NCI-H748 (cell line): ENCODE measurements at regions not wholly inside any gene's neighbourhood (a gene's known extent, or its start where the extent isn't known, plus 50 kb on each side); places are given as distances from the start of the nearest gene placed in this dataset.

ENCODE experiments used
- DNase-seq: peaks from one replicate; lab custom pipeline; 2025; ENCODE audit not compliant: unreplicated experiment; lab: John Stamatoyannopoulos, UW

- no peak for DNase-seq
Observed at GRCh38 chr15:45921376-45921775, 286.5 kb downstream of the SQOR start.

DNA sequence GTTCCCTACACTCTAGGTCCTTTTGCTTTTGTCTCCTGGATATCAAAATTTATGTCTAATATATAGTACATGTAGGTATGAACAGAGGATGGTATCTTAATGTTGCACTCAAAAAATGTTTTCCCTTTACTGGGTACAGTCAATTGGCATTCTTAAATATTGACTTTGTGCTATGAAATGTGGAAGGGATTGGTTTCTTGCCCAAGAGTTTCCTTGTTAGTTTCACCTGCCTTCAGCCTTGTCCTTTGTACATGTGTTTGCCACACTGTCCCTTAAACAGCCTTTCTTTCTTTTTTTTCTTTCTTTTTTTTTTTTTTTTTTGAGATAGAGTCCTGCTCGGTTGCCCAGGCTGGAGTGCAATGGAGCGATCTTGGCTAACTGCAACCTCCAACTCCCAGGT is 287.1 kb downstream of the SQOR start:
- DNase-seq: no peak

GRCh38 chr15:45941367-45941766 is 306.5 kb downstream of the SQOR start:
- no peak for DNase-seq

- DNase-seq: no peak
Observed at GRCh38 chr15:45943240-45943639, 308.4 kb downstream of the SQOR start.

DNA sequence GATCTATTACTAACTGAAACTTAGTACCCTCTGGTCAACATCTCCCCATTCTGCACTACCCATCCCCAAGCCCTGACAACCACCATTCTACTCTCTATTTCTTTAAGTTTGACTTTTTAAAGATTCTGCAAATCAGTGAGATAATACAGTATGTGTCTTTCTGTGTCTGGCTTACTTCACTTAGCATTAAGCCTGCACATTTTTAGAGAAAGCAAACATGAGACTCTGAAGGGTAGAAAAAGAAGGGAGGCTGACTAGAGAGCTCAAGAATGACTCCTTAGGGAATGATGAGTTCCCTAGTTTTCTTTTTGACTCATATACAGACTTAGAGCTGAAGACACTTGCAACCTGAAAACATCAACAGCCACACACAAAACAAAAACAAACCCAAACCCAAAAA is 311.3 kb downstream of the SQOR start:
- DNase-seq: no peak

- DNase-seq: peak; percentile 18
Observed at GRCh38 chr15:45948181-45948621, 313.4 kb downstream of the SQOR start.

DNA sequence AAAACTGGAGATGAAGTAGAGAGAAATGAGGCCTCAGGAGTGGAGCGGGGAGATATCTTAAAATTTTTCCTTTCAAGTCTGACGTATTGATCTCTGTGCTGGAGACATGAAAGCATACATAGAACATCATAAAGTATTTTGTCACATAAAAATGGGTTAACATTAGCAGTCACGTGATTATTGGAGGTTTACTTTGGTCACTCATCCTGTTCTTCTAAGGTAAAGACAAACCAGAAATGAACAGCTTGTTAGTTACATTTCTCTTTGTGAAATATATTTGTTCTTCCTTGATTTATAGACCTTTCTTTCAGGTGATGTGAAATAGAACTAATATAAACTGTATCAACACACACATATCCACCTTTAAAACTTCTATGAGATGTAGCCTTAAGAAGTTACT is 324.1 kb downstream of the SQOR start:
- DNase-seq: no peak

DNA sequence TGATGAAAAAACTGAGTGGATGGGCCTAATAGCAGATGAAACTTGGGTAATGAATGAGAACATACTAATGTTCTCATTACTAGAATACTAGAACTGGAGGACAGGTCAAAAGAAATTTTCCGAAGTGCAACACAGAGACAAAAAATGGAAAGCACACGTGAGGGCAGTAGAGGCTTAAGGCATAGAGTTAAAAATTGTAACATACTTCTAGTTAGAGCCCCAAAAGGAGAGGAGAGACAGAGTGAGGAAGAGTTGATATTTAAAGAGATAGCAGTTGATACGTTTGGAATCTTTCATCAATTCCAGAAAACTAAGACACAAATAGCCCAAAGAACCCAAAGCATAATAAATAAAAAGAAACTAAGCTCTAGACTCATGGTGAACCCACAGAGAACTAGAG is 327.9 kb downstream of the SQOR start:
- no peak for DNase-seq

DNA sequence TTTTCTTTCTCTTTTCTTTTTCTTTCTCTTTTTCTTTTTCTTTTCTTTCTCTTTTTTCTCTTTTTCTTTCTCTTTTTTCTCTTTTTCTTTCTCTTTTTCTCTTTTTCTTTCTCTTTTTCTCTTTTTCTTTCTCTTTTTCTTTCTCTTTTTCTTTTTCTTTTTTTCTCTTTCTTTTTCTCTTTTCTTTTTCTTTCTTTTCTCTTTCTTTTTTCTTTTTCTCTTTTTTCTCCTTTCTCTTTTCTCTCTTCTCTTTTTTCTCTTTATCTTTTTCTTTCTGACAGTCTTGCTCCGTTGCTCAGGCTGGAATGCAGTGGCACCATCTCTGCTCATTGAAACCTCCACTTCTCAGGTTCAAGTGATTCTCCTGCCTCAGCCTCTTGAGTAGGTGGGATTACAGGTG is 335.7 kb downstream of the SQOR start:
- no peak for DNase-seq

- no peak for DNase-seq
Observed at GRCh38 chr15:45980366-45980765, 345.5 kb downstream of the SQOR start.

GRCh38 chr15:45981625-45982024 is 346.8 kb downstream of the SQOR start:
- DNase-seq: no peak

GRCh38 chr15:45991863-45992262 is 357.0 kb downstream of the SQOR start:
- DNase-seq: no peak

DNA sequence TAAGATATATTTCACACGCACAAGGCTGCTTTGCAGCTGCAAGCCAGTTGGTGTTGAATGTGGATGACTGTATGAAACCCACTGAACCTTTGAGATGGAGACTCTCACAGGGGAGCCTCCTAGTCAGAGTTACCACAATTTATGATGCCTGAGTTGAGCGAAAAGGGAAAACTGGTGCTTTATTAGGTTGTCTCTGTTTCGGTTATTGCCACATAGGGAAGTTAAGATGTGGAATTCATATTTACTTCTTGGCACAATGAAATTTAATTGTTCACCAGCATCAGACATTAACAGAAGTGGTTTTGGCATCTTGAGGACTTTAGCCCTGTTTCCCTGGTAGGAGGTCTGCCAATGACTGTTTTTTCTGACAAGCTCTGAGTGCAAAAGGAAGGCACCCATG is 358.2 kb downstream of the SQOR start:
- no peak for DNase-seq

GRCh38 chr15:45993508-45993907 is 358.7 kb downstream of the SQOR start:
- no peak for DNase-seq

DNA sequence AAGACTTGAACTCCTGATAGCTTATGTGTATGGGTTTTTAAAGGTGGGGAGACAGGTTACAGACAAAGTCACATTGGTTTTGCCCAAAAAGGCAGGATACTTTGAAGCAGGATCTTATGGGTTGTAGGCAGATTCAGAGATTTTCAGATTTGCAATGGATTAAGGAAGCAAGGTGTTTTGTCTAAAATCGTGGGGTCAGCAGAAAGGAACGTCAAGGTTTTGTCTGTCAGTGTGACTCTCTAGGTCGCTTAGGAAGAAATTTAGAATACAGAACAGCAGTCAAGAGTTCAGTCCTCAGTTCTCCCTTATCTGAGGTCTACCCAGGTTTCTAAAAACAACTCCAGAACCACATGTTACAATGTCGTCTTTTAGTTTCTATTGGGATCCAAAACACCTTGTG is 361.0 kb downstream of the SQOR start:
- DNase-seq: no peak

- DNase-seq: no peak
Observed at GRCh38 chr15:46014532-46014931, 379.7 kb downstream of the SQOR start.

- no peak for DNase-seq
Observed at GRCh38 chr15:46034755-46035154, 399.9 kb downstream of the SQOR start.

- no peak for DNase-seq
Observed at GRCh38 chr15:46039703-46040102, 404.9 kb downstream of the SQOR start.

DNA sequence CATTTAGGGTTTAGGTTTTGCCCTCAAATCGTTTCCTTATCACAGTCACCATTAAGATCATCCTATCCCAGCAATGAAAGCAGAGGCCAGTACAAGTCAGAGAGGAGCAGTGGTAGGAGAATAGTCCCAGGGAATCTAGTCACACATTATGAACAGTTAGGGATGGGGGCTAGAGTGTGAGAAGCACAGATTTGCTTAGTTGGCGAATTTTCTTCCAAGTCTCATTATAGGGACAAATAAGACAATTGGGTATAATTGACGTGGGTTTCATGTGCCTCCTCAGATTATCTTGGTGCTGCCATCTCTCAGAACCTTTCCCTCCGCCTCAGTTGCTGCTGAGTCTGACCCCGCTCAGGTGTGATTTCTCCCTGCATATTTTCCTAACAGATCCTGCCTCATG is 407.1 kb downstream of the SQOR start:
- no peak for DNase-seq

- no peak for DNase-seq
Observed at GRCh38 chr15:46059921-46060594, 425.2 kb downstream of the SQOR start.

GRCh38 chr15:46061002-46061401 is 426.2 kb downstream of the SQOR start:
- no peak for DNase-seq

DNA sequence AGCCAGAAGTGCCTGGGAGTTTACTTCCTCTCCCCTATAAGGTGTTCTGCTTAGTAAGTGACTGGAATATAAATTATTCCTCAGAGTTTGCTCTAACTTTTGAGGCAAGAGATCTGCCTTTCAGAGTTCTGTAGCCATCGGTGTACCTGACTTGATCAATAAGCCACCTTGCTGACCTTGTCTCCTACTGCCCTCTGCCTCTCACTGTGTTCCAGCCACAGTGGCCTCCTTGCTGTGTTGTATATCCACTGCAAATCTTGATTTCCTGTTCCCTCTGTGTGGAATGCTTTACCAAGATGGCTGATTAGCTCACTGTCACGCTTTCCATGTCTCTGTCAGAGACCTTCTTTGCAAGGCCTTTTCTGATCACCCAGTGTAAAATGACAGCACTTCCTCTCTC is 442.4 kb downstream of the SQOR start:
- no peak for DNase-seq

DNA sequence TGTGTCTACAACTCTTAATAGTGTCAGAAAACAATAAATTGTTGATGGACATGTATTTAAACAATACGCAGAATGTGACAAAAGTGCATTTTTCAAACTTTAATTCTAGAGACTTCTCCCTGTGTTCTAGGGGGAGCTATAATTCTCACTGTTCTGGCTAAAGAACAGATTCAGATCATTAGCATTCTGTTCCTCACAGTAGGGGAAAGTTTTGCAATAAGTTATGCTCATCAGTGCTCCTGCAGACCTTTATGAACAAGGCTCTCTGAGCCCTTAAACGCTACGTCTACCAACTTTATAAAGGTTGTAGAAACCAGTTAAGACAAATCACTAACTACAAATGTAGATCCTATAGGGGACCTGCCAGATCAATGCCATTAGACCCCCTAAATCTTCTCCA is 444.2 kb downstream of the SQOR start:
- DNase-seq: no peak
